ENCODE measurements at regions not wholly inside any gene's neighbourhood (a gene's known extent, or its start where the extent isn't known, plus 50 kb on each side); places are given as distances from the start of the nearest gene placed in this dataset.

DNA sequence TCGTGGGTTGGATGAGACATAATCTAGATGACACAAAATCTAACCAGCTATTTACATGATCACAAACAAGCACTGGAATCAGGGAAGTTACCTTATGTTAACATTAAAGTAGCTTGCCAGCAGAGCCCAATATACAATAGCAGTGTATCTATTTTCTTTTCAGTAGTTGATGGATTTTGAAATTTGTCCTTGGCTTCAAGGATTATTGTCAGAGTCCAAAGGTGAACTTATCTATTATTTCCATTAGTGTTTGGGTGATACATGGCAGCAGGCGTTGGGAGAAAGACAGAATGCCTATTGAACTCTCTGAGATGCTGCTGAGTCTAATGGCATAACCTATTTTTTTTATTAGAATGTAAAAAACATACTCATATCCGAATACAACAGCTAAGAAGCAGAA lies 223.2 kb upstream of the ACTBL2 start:
- H3K36me3 ChIP-seq (replicated peaks; ENCODE audit: insufficient read depth, low read length) = no peaks in the 10 kb centered on the region
- no peaks in the 10 kb centered on the region for H3K27me3 ChIP-seq (replicated peaks; ENCODE audit: insufficient read depth, low read length)
- no peak overlapping the region for H3K27ac ChIP-seq (ENCODE audit: low read length)
- no peaks in the 10 kb centered on the region for H3F3A ChIP-seq (ENCODE audit: insufficient read depth, low read length)
- H3K4me3 ChIP-seq (ENCODE audit: low read length) = no peak overlapping the region
- no peaks in the 10 kb centered on the region for H3K79me2 ChIP-seq (ENCODE audit: low read length)
- TF ChIP-seq, protein P1, sequence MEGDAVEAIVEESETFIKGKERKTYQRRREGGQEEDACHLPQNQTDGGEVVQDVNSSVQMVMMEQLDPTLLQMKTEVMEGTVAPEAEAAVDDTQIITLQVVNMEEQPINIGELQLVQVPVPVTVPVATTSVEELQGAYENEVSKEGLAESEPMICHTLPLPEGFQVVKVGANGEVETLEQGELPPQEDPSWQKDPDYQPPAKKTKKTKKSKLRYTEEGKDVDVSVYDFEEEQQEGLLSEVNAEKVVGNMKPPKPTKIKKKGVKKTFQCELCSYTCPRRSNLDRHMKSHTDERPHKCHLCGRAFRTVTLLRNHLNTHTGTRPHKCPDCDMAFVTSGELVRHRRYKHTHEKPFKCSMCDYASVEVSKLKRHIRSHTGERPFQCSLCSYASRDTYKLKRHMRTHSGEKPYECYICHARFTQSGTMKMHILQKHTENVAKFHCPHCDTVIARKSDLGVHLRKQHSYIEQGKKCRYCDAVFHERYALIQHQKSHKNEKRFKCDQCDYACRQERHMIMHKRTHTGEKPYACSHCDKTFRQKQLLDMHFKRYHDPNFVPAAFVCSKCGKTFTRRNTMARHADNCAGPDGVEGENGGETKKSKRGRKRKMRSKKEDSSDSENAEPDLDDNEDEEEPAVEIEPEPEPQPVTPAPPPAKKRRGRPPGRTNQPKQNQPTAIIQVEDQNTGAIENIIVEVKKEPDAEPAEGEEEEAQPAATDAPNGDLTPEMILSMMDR (IDR thresholded peaks at IDR 0.05; ENCODE audit: low read length) = no peak
- TF ChIP-seq EZH2phosphoT487 (IDR thresholded peaks at IDR 0.05; ENCODE audit: low read length) (no peak), EZH2 (optimal IDR thresholded peaks at IDR 0.05; ENCODE audit: low read depth, low read length) (no peak)
- H3K9me2 ChIP-seq (replicated peaks; ENCODE audit: insufficient read depth, low read length) = no peaks in the 10 kb centered on the region
- no peak overlapping the region for H3K4me2 ChIP-seq (ENCODE audit: low read depth, low read length)
- no peaks in the 10 kb centered on the region for H3K9me3 ChIP-seq (replicated peaks; ENCODE audit: insufficient read depth, low read length)
- no peaks in the 10 kb centered on the region for H4K20me1 ChIP-seq (ENCODE audit: insufficient read depth, low read length)
- H3K9ac ChIP-seq (ENCODE audit: low read length) = no peak overlapping the region
- H2AFZ ChIP-seq (ENCODE audit: low read length) = no peak overlapping the region
- DNase-seq = no peak
- H3K4me1 ChIP-seq (ENCODE audit: low read length) = no peaks in the 10 kb centered on the region

- no peak overlapping the region for H3K4me2 ChIP-seq (ENCODE audit: low read depth, low read length)
- H3K27ac ChIP-seq (ENCODE audit: low read length) = no peak overlapping the region
- no peak overlapping the region for H3K4me3 ChIP-seq (ENCODE audit: low read length)
- H2AFZ ChIP-seq (ENCODE audit: low read length) = no peak overlapping the region
- no peak overlapping the region for H3K9ac ChIP-seq (ENCODE audit: low read length)
- H3K9me3 ChIP-seq (replicated peaks; ENCODE audit: insufficient read depth, low read length) = no peaks in the 10 kb centered on the region
- DNase-seq = no peak
- TF ChIP-seq, protein P1 (IDR thresholded peaks at IDR 0.05; ENCODE audit: low read length) = no peak
- no peak for TF ChIP-seq EZH2phosphoT487 (IDR thresholded peaks at IDR 0.05; ENCODE audit: low read length)
- no peak for TF ChIP-seq EZH2 (optimal IDR thresholded peaks at IDR 0.05; ENCODE audit: low read depth, low read length)
- H3K27me3 ChIP-seq (replicated peaks; ENCODE audit: insufficient read depth, low read length) = no peaks in the 10 kb centered on the region
- no peaks in the 10 kb centered on the region for H3K79me2 ChIP-seq (ENCODE audit: low read length)
- no peaks in the 10 kb centered on the region for H4K20me1 ChIP-seq (ENCODE audit: insufficient read depth, low read length)
- no peaks in the 10 kb centered on the region for H3F3A ChIP-seq (ENCODE audit: insufficient read depth, low read length)
- H3K4me1 ChIP-seq (ENCODE audit: low read length) = no peaks in the 10 kb centered on the region
- H3K36me3 ChIP-seq (replicated peaks; ENCODE audit: insufficient read depth, low read length) = no peaks in the 10 kb centered on the region
- no peaks in the 10 kb centered on the region for H3K9me2 ChIP-seq (replicated peaks; ENCODE audit: insufficient read depth, low read length)
These were observed 221.1 kb upstream of the ACTBL2 start for GRCh38 chr5:57703721-57704120.

- Histone ChIP-seq H3K4me2 (ENCODE audit: low read depth, low read length) (no peak overlapping the region), H3K9me3 (replicated peaks; ENCODE audit: insufficient read depth, low read length) (no peaks in the 10 kb centered on the region), H3K4me1 (ENCODE audit: low read length) (no peaks in the 10 kb centered on the region), H3K27ac (ENCODE audit: low read length) (no peak overlapping the region), H3K4me3 (ENCODE audit: low read length) (no peak overlapping the region), H3K36me3 (replicated peaks; ENCODE audit: insufficient read depth, low read length) (no peaks in the 10 kb centered on the region), H3K9ac (ENCODE audit: low read length) (no peak overlapping the region), H3K79me2 (ENCODE audit: low read length) (no peaks in the 10 kb centered on the region), H3K27me3 (replicated peaks; ENCODE audit: insufficient read depth, low read length) (no peaks in the 10 kb centered on the region), H3F3A (ENCODE audit: insufficient read depth, low read length) (no peaks in the 10 kb centered on the region), H3K9me2 (replicated peaks; ENCODE audit: insufficient read depth, low read length) (no peaks in the 10 kb centered on the region), H2AFZ (ENCODE audit: low read length) (no peak overlapping the region), H4K20me1 (ENCODE audit: insufficient read depth, low read length) (no peaks in the 10 kb centered on the region)
- TF ChIP-seq, protein P1 (IDR thresholded peaks at IDR 0.05; ENCODE audit: low read length) = no peak
- no peak for TF ChIP-seq EZH2 (optimal IDR thresholded peaks at IDR 0.05; ENCODE audit: low read depth, low read length)
- no peak for TF ChIP-seq EZH2phosphoT487 (IDR thresholded peaks at IDR 0.05; ENCODE audit: low read length)
- no peak for DNase-seq
These were observed 217.9 kb upstream of the ACTBL2 start for GRCh38 chr5:57700484-57700883.

Data from MM.1S (cell line).